ENCODE measurements at regions not wholly inside any gene's neighbourhood (a gene's known extent, or its start where the extent isn't known, plus 50 kb on each side); places are given as distances from the start of the nearest gene placed in this dataset.
"Not testable (repeated sequence)": the region's sequence is repeated elsewhere in the genome, so short reads cannot be mapped to it uniquely, and the experiment has no call there.

DNA sequence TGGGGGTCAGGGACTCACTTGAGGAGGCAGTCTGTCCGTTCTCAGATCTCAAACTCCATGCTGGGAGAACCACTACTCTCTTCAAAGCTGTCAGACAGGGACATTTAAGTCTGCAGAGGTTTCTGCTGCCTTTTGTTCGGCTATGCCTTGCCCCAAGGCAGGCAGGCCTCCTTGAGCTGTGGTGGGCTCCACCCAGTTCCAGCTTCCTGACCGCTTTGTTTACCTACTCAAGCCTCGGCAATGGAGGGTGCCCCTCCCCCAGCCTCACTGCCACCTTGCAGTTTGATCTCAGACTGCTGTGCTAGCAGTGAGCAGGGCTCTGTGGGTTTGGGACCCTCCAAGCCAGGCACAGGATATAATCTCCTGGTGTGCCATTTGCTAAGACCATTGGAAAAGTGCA is 530.0 kb downstream of the LRRIQ3 start:
- not testable (repeated sequence) for TF ChIP-seq POLR2AphosphoS5 (IDR thresholded peaks at IDR 0.05; ENCODE audit: borderline replicate concordance, low read depth, low read length); EZH2 (IDR thresholded peaks at IDR 0.05); FOXP2 (optimal IDR thresholded peaks at IDR 0.05; ENCODE audit: control extremely low read depth, extremely low read length, insufficient read depth)
